Progenitor cell of endocrine pancreas (in vitro differentiated cells): ENCODE measurements at regions not wholly inside any gene's neighbourhood (a gene's known extent, or its start where the extent isn't known, plus 50 kb on each side); places are given as distances from the start of the nearest gene placed in this dataset.

Experiments used
- DNase-seq: peaks from one replicate; pipeline ENCODE4 v3.0.0; 2021; ENCODE audit warnings: low spot score; ENCODE audit not compliant: unreplicated experiment
- H3K27ac Mint-ChIP-seq: 2 replicates; pipeline ENCODE4 v1.8.0; 2021; ENCODE audit warnings: mild to moderate bottlenecking, moderate library complexity, mixed read lengths
- H3K27me3 Mint-ChIP-seq: 2 replicates; pipeline ENCODE4 v1.8.0; 2021; ENCODE audit warnings: mixed read lengths
- H3K36me3 Mint-ChIP-seq: 2 replicates; pipeline ENCODE4 v1.8.0; 2022; ENCODE audit warnings: mixed read lengths; ENCODE audit not compliant: insufficient read depth
- H3K4me1 Mint-ChIP-seq: 2 replicates; pipeline ENCODE4 v1.8.0; 2021; ENCODE audit warnings: low read depth, mixed read lengths
- H3K4me3 Mint-ChIP-seq: 2 replicates; pipeline ENCODE4 v1.8.0; 2021; ENCODE audit warnings: low read depth, mild to moderate bottlenecking, moderate library complexity, mixed read lengths
- H3K9me3 Mint-ChIP-seq: 2 replicates; pipeline ENCODE4 v1.8.0; 2021; ENCODE audit warnings: low read depth, mixed read lengths
- TF ChIP-seq, protein P1 (sequence below): fragments of 200-600 bp; sonication (generic); IDR thresholded peaks from one replicate; pipeline ENCODE4 v1.5.0; 2021; ENCODE audit warnings: antibody characterized with exemption, mild to moderate bottlenecking; ENCODE audit not compliant: unreplicated experiment

DNA sequence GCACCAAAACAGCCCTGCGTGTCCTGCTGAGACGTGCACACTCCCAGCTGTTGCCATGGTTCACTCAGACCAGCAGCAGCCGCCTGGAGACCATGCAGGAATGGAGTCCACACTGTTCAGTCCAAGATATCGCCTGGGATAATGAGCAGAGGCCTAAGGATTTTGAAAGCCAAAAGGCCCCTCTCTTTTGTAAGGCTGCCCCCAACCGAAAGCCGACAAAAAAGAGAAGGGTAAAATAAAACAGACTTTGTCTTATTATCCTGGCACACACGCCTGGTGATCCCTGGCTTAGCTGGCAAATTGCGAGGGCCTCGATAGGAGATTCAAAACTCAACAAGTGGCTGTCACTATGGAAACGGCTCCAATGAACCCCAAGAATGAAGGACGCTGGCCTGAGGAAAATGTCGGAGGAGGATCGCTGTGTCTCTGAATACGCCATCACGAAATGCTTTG lies 263.6 kb downstream of the SKIDA1 start:
- no peak for DNase-seq
- no peak overlapping the region for H3K4me3 Mint-ChIP-seq
- TF ChIP-seq, protein P1, sequence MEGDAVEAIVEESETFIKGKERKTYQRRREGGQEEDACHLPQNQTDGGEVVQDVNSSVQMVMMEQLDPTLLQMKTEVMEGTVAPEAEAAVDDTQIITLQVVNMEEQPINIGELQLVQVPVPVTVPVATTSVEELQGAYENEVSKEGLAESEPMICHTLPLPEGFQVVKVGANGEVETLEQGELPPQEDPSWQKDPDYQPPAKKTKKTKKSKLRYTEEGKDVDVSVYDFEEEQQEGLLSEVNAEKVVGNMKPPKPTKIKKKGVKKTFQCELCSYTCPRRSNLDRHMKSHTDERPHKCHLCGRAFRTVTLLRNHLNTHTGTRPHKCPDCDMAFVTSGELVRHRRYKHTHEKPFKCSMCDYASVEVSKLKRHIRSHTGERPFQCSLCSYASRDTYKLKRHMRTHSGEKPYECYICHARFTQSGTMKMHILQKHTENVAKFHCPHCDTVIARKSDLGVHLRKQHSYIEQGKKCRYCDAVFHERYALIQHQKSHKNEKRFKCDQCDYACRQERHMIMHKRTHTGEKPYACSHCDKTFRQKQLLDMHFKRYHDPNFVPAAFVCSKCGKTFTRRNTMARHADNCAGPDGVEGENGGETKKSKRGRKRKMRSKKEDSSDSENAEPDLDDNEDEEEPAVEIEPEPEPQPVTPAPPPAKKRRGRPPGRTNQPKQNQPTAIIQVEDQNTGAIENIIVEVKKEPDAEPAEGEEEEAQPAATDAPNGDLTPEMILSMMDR, result no peak
- H3K9me3 Mint-ChIP-seq, result no peaks in the 10 kb centered on the region
- H3K4me1 Mint-ChIP-seq, result no peaks in the 10 kb centered on the region
- no peak overlapping the region for H3K27ac Mint-ChIP-seq
- H3K27me3 Mint-ChIP-seq, result peaks cover 4% of the 10 kb centered on the region
- H3K36me3 Mint-ChIP-seq, result no peaks in the 10 kb centered on the region

DNA sequence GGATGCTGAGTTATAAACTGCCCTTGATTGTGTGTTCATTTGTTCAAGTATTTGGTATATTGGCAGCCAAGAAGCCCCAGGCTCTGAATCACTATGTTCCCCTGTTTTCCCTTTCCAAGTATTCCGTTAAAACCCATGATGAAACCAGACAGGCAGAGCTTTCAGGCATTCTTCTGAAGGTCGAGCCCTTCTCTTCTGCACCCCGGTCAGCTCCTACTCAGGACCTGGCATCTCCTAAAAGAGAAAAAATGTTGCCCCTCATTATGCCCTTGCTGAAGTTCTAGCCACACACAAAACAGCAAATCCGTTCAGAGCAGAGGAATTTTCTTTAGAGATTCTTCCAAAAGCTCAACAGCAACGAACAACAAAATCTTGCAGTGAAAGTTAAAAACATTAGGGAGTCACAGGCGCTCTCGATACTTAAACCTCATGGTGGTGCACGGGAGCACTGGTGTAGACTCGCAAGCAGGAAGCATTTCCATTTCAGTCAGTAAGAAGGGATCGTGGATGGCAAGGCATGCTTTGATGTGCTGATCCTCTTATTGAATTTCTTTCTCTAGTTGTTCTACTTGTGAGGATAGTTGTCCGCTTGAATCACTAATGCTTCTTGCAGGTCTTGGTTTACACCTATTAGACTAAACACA lies 264.9 kb downstream of the SKIDA1 start:
- no peak overlapping the region for H3K4me3 Mint-ChIP-seq
- TF ChIP-seq, protein P1, result no peak
- no peak overlapping the region for H3K27ac Mint-ChIP-seq
- no peaks in the 10 kb centered on the region for H3K4me1 Mint-ChIP-seq
- H3K9me3 Mint-ChIP-seq, result no peaks in the 10 kb centered on the region
- no peak for DNase-seq
- H3K27me3 Mint-ChIP-seq, result peaks cover 4% of the 10 kb centered on the region
- no peaks in the 10 kb centered on the region for H3K36me3 Mint-ChIP-seq

DNA sequence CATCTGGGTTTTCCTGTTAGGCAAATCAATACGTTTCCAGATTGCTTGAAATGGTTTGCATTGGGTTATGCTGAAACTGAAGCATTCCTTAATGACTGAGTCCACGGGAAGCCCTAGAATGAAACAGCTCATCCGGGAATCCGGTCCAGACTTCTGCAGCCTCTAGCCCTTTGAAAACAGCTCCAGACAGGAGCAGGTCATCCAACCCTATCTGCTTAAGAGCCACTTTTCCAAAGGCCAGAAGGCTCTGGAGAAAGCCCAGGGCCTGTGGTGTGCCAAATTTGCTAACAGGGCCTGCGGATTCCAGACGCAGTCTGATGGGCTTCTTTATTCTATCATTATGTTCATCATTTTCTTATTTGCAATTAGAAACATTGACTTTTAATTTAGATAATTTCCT lies 265.4 kb downstream of the SKIDA1 start:
- H3K27me3 Mint-ChIP-seq, result peaks cover 4% of the 10 kb centered on the region
- no peaks in the 10 kb centered on the region for H3K9me3 Mint-ChIP-seq
- H3K27ac Mint-ChIP-seq, result no peak overlapping the region
- H3K4me1 Mint-ChIP-seq, result no peaks in the 10 kb centered on the region
- TF ChIP-seq, protein P1, result no peak
- H3K4me3 Mint-ChIP-seq, result no peak overlapping the region
- DNase-seq, result no peak
- H3K36me3 Mint-ChIP-seq, result no peaks in the 10 kb centered on the region

DNA sequence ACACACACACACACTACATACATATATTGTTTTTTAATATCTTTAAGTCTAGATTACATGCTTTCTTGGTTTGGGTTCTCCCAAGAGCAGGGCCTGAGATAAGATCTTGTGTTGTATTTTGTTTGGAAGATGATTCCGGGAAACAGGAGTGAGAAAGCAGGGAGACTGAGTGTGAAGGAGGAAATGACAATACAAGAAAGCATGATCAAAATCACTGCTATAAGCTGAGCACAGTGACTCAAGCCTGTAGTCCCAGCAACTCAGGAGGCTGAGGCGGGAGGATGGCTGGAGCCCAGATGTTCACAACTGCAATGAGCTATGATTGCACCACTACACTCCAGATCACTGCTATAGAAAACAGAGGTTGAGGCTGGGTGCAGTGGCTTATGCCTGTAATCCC lies 267.6 kb downstream of the SKIDA1 start:
- Mint-ChIP-seq H3K4me3 (no peak overlapping the region), H3K27me3 (peaks cover 4% of the 10 kb centered on the region), H3K4me1 (no peaks in the 10 kb centered on the region), H3K36me3 (no peaks in the 10 kb centered on the region), H3K9me3 (no peaks in the 10 kb centered on the region), H3K27ac (no peak overlapping the region)
- TF ChIP-seq, protein P1, result no peak
- DNase-seq, result no peak

DNA sequence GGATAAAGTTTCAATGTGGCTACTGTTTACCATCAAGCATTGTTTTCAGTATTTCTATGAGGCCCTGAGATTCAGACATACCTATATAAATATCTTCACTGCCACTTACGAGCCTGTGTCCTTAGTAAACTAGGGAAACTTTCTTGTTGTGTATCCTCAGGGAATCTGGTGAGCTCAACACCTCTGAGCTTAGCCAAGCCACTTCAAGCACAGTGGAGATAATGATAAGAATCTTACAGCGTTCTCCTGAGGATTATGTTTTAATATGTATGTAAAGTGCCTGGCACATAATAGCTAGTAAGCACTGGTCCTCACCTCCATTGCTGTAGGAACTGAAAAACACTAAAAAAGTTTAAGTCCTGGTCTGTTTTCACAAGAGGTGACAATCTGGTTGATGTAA lies 268.3 kb downstream of the SKIDA1 start:
- no peak overlapping the region for H3K4me3 Mint-ChIP-seq
- no peaks in the 10 kb centered on the region for H3K9me3 Mint-ChIP-seq
- no peak overlapping the region for H3K27ac Mint-ChIP-seq
- TF ChIP-seq, protein P1, result no peak
- H3K36me3 Mint-ChIP-seq, result no peaks in the 10 kb centered on the region
- DNase-seq, result no peak
- peaks cover 4% of the 10 kb centered on the region for H3K27me3 Mint-ChIP-seq
- H3K4me1 Mint-ChIP-seq, result no peaks in the 10 kb centered on the region
